Heart left ventricle (tissue), 13 donors: ENCODE measurements at regions not wholly inside any gene's neighbourhood (a gene's known extent, or its start where the extent isn't known, plus 50 kb on each side); places are given as distances from the start of the nearest gene placed in this dataset.

Experiments
- CTCF ChIP-seq, 12 donors: fragments of 200-600 bp; sonication (generic) in 4 of 12; IDR thresholded peaks; one replicate each; pipeline versions ENCODE4 v1.5.0 to v1.8.0; 2018 to 2022; ENCODE audit warnings: antibody characterized with exemption in 12 of 12, mild to moderate bottlenecking in 5 of 12
- POLR2A ChIP-seq, 2 donors: fragments of 450-650 bp; IDR thresholded peaks; one replicate each; pipeline ENCODE4 v1.6.1; 2017; ENCODE audit warnings: antibody characterized with exemption in 2 of 2, mild to moderate bottlenecking in 2 of 2, moderate library complexity in 2 of 2
- donor health status: ischemic (EF 13 %, LVEDD 7.1; RV severe dilation, severe dysfunction).
- donor health status: DM: no; HTN: yes; CAD: no.
- donor health status: DM: no; HTN: no; CAD: no.
- donor health status: ischemic (EF 25% LVEDD 6.9; RV normal size, moderate dysfunction).
- donor health status: ischemic (EF 25% LVEDD 5.7; RV mildly dilated, moderate dysfunction).
- donor health status: ischemic (EF 35%, LVEDD 5.7; RV mildly dilated, moderate dysfunction).
- donor health status: nonischemic (EF 11% LVEDD 7.7; RV severe dilation, severe dysfunction).
- donor health status: DM: yes; HTN: yes; CAD: no.
- donor health status: PGD.
- donor health status: ischemic (EF 29% LVEDD 5.4; RV normal size, mild dysfunction).
- donor health status: nonischemic (EF 23%, LVEDD 6.1; RV moderate dilation, normal function).

GRCh38 chr6:44665683-44666082, 278.2 kb downstream of the CDC5L start:
- TF ChIP-seq POLR2A (IDR thresholded peaks at IDR 0.05) (no peak), CTCF (IDR thresholded peaks at IDR 0.05) (no peak)
